Neutrophil (primary cell): ENCODE measurements at regions not wholly inside any gene's neighbourhood (a gene's known extent, or its start where the extent isn't known, plus 50 kb on each side); places are given as distances from the start of the nearest gene placed in this dataset.

Experiments used
- H3K27ac ChIP-seq: fragments of 200-600 bp; sonication (generic); 2 replicates; pipeline ENCODE4 v1.5.1; 2016; ENCODE audit warnings: mild to moderate bottlenecking, moderate library complexity
- H3K27me3 ChIP-seq: fragments of 200-600 bp; sonication (generic); 2 replicates; pipeline ENCODE4 v1.6.0; 2016; ENCODE audit warnings: mild to moderate bottlenecking
- H3K36me3 ChIP-seq: fragments of 200-600 bp; sonication (generic); 2 replicates; pipeline ENCODE4 v1.5.1; 2017
- H3K4me1 ChIP-seq, 2 experiments: fragments of 200-600 bp in 1 of 2; sonication (generic) in 1 of 2; 1 replicate in 1 of 2; 2 replicates in 1 of 2; pipeline versions ENCODE4 v1.5.1 to v1.6.1; 2013 to 2016; ENCODE audit warnings: low read depth in 1 of 2, low read length in 1 of 2, mild to moderate bottlenecking in 1 of 2, moderate library complexity in 1 of 2; ENCODE audit not compliant: control insufficient read depth in 1 of 2, insufficient read depth in 1 of 2
- H3K4me3 ChIP-seq, 2 experiments: fragments of 200-600 bp in 1 of 2; sonication (generic) in 1 of 2; 1 replicate in 1 of 2; 2 replicates in 1 of 2; pipeline ENCODE4 v1.5.1; 2013 to 2016; ENCODE audit warnings: low read depth in 1 of 2, low read length in 1 of 2, mild to moderate bottlenecking in 1 of 2, moderate library complexity in 1 of 2
- H3K9me3 ChIP-seq: fragments of 200-600 bp; sonication (generic); 2 replicates; pipeline ENCODE4 v1.5.1; 2016
- TF ChIP-seq, protein P1 (sequence below): fragments of 200-600 bp; sonication (generic); IDR thresholded peaks from 2 replicates; pipeline ENCODE4 v1.5.1; 2016; ENCODE audit warnings: antibody characterized with exemption

DNA sequence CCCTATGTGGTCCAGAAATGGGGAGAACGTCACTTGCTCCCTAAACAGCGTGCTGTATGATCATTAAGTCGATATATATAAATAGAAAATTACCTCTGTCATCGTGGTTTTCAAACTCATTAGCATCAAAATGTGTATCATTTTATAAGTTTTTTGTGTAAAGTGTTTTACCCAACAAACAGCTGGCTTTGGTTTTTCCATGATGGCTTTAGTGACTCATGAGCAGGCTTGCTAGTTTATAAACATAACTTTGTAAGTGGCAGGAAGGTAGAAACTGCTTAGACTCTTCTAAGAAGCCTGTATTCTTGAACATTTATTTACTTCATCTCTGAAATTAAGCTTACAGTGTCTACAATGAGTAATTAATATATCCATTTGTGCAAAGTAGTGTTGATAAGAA is 108.4 kb upstream of the DIPK2B start:
- Histone ChIP-seq H3K27ac (no peak overlapping the region), H3K9me3 (no peaks in the 10 kb centered on the region), H3K27me3 (no peaks in the 10 kb centered on the region), H3K4me1 (no peaks in the 10 kb centered on the region), H3K4me3 (no peak overlapping the region), H3K36me3 (no peaks in the 10 kb centered on the region)
- TF ChIP-seq, protein P1, sequence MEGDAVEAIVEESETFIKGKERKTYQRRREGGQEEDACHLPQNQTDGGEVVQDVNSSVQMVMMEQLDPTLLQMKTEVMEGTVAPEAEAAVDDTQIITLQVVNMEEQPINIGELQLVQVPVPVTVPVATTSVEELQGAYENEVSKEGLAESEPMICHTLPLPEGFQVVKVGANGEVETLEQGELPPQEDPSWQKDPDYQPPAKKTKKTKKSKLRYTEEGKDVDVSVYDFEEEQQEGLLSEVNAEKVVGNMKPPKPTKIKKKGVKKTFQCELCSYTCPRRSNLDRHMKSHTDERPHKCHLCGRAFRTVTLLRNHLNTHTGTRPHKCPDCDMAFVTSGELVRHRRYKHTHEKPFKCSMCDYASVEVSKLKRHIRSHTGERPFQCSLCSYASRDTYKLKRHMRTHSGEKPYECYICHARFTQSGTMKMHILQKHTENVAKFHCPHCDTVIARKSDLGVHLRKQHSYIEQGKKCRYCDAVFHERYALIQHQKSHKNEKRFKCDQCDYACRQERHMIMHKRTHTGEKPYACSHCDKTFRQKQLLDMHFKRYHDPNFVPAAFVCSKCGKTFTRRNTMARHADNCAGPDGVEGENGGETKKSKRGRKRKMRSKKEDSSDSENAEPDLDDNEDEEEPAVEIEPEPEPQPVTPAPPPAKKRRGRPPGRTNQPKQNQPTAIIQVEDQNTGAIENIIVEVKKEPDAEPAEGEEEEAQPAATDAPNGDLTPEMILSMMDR = no peak

GRCh38 chrX:45306794-45307193 is 106.1 kb upstream of the DIPK2B start:
- H3K4me1 ChIP-seq = no peaks in the 10 kb centered on the region
- no peak overlapping the region for H3K4me3 ChIP-seq
- TF ChIP-seq, protein P1 = no peak
- H3K9me3 ChIP-seq = no peaks in the 10 kb centered on the region
- no peaks in the 10 kb centered on the region for H3K27me3 ChIP-seq
- no peak overlapping the region for H3K27ac ChIP-seq
- no peaks in the 10 kb centered on the region for H3K36me3 ChIP-seq

GRCh38 chrX:45300638-45301037 is 100.0 kb upstream of the DIPK2B start:
- no peaks in the 10 kb centered on the region for H3K4me1 ChIP-seq
- H3K27me3 ChIP-seq = no peaks in the 10 kb centered on the region
- H3K36me3 ChIP-seq = no peaks in the 10 kb centered on the region
- TF ChIP-seq, protein P1 = no peak
- H3K4me3 ChIP-seq = no peak overlapping the region
- no peak overlapping the region for H3K27ac ChIP-seq
- H3K9me3 ChIP-seq = no peaks in the 10 kb centered on the region

DNA sequence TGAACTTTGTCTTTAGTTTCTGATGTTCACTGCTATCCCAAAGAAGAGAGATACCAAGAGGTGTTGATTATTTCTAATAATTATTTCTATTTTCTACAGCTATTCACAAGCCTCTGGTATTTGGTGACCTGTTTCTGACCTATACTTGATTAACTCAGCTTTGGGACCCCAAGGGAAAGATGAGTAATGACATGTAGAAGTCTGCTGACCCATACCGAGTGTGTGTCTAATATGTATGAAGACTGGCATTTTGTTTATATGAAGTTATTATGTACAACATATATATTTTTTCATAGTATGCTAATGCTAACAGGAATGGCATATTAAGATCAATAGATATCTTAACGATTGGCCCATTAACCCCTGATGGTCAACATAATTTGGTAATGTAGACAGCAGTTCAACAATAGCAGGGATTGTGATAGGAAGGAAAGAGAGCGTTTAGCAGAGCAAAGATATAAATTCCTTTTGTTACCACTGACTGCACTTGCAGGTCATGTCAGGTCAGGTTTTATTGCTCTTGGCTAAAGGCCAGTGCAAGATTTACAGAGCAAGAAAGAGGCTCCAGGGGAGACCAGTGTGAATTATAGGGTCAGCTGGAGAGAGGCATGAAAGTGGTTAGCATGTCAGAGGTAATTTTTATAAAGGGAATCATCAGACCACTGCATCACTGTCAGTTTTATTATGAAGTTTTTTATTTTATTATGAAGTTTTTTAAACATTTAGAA is 94.7 kb upstream of the DIPK2B start:
- no peak overlapping the region for H3K27ac ChIP-seq
- H3K36me3 ChIP-seq = no peaks in the 10 kb centered on the region
- H3K4me1 ChIP-seq = no peaks in the 10 kb centered on the region
- H3K4me3 ChIP-seq = no peak overlapping the region
- no peaks in the 10 kb centered on the region for H3K27me3 ChIP-seq
- TF ChIP-seq, protein P1 = no peak
- no peaks in the 10 kb centered on the region for H3K9me3 ChIP-seq

GRCh38 chrX:45274576-45274975 is 73.9 kb upstream of the DIPK2B start:
- Histone ChIP-seq H3K36me3 (no peaks in the 10 kb centered on the region), H3K27me3 (no peaks in the 10 kb centered on the region), H3K4me3 (no peak overlapping the region), H3K27ac (no peak overlapping the region), H3K9me3 (no peaks in the 10 kb centered on the region), H3K4me1 (no peaks in the 10 kb centered on the region)
- TF ChIP-seq, protein P1 = no peak
